Natural killer cell treated with Interleukin-12 subunit alpha and Interleukin-12 subunit beta and Interleukin-15 and Interleukin-18, amount 100 ng/mL, for 72 hours (primary cell): ENCODE measurements at regions not wholly inside any gene's neighbourhood (a gene's known extent, or its start where the extent isn't known, plus 50 kb on each side); places are given as distances from the start of the nearest gene placed in this dataset.
"Not testable (repeated sequence)": the region's sequence is repeated elsewhere in the genome, so short reads cannot be mapped to it uniquely, and the experiment has no call there.

ENCODE experiments used
- ATAC-seq, 2 donors: fragments of 150-1000 bp; cut with Tn5 transposase in 1 of 2; sonication (Bioruptor Pico), chemical (Tn5 transposase) in 1 of 2; 2 replicates each; pipeline ENCODE4 v1.10.0; 2021
- DNase-seq: peaks from one replicate; pipeline ENCODE4 v3.0.0; 2022; ENCODE audit warnings: low spot score
- H3K27ac Mint-ChIP-seq, 2 donors: 1 replicate in 1 of 2; 2 replicates in 1 of 2; pipeline ENCODE4 v1.8.0; 2022; ENCODE audit warnings: mixed read lengths in 2 of 2, mild to moderate bottlenecking in 1 of 2, moderate library complexity in 1 of 2
- H3K27me3 Mint-ChIP-seq, 2 donors: 1 replicate in 1 of 2; 2 replicates in 1 of 2; pipeline ENCODE4 v1.8.0; 2022; ENCODE audit warnings: mixed read lengths in 2 of 2
- H3K36me3 Mint-ChIP-seq: one replicate; pipeline ENCODE4 v1.8.0; 2022; ENCODE audit warnings: mixed read lengths
- H3K4me1 Mint-ChIP-seq, 2 donors: 1 replicate in 1 of 2; 2 replicates in 1 of 2; pipeline ENCODE4 v1.8.0; 2022; ENCODE audit warnings: low read depth in 2 of 2, mixed read lengths in 2 of 2, mild to moderate bottlenecking in 1 of 2
- H3K4me3 Mint-ChIP-seq: one replicate; pipeline ENCODE4 v1.8.0; 2022; ENCODE audit warnings: mixed read lengths
- H3K9me3 Mint-ChIP-seq: 2 replicates; pipeline ENCODE4 v1.8.0; 2022; ENCODE audit warnings: mixed read lengths

DNA sequence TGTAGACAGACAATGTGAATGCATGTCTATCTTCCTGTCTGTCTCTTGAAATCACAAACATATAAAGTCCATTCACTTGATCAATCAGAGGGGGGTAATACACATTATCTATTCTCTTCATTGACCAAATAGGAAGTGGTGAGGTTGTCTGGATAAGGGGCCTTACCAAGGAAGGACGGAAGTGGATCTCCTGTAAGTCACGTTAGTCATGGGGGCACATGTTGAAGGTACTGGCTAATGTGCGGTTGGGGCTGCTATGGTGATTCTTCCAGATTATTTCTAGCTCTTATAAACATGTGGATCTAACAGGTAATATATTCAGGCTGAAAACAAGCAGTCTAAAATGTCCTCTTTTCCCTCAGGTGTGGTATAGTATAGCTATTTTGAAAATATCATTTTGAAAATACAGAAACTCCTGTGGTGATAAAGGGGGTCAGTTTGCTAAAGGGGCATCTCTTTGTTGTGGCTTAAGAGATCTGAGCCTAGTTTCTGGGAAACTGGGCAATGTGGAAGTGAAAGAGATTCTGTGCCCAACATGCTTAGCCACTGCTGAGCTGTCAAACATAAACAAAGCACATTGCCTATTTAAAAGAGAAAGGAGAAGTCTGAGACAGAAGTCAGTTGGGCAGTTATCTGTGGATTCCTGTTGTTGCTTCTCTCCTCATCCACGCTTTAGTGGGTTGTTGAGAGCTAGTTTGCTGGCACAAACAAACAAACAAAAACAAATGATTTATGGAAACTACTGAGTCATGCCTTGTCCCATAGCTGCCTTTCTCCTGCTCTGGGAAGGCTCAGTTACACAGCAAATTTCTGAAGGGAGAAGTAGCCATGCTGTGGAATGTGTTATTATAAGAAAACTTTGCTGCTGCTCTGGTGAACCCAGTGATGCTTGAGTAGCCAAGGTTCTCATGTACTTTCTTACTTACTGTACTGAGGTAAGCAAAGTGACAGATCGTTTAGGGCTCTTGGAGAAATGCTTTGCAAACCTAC, 166.9 kb downstream of the HLX start:
- peak; percentile 59 to 61 for ATAC-seq
- no peak overlapping the region for H3K4me3 Mint-ChIP-seq
- H3K27ac Mint-ChIP-seq, result peak overlapping the region; percentile 14 to 68
- no peaks in the 10 kb centered on the region for H3K4me1 Mint-ChIP-seq
- H3K9me3 Mint-ChIP-seq, result peaks cover 10% of the 10 kb centered on the region
- DNase-seq, result no peak
- H3K27me3 Mint-ChIP-seq, result peaks cover 0 to 11% of the 10 kb centered on the region in 2 donors
- H3K36me3 Mint-ChIP-seq, result peaks cover 16% of the 10 kb centered on the region

DNA sequence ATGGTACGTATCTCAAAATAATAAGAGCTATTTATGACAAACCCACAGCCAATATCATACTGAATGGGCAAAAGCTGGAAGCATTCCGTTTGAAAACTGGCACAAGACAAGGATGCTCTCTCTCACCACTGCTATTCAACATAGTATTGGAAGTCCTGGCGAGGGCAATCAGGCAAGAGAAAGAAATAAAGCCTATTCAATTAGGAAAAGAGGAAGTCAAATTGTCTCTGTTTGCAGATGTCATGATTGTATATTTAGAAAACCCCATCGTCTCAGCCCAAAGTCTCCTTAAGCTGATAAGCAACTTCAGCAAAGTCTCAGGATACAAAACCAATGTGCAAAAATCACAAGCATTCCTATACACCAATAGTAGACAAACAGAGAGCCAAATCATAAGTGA, 172.1 kb downstream of the HLX start:
- H3K27me3 Mint-ChIP-seq, result peaks cover 0 to 11% of the 10 kb centered on the region in 2 donors
- ATAC-seq, H3K4me1 Mint-ChIP-seq, H3K27ac Mint-ChIP-seq, DNase-seq, H3K4me3 Mint-ChIP-seq: not testable (repeated sequence)
- peaks cover 18% of the 10 kb centered on the region for H3K9me3 Mint-ChIP-seq
- peaks cover 16% of the 10 kb centered on the region for H3K36me3 Mint-ChIP-seq

DNA sequence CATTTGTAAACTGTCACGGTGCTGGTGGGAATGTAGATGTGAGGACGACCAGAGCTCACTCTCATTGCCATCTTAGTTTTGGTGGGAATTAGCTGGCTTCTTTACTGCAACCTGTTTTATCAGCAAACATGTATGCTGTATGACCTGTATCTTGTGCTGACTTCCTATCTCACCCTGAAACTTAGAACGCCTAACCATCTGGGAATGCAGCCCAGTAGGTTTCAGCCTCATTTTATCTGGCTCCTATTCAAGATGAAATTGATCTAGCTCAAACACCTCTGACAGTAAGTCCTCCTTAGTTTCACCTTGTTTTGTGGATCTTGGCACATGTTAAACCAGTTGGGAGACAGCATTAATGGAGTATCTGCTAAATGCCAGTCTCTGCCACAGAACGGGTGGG, 174.6 kb downstream of the HLX start:
- Mint-ChIP-seq H3K27me3 (peaks cover 0 to 11% of the 10 kb centered on the region in 2 donors), H3K27ac (no peak overlapping the region), H3K4me3 (no peak overlapping the region), H3K36me3 (peaks cover 12% of the 10 kb centered on the region), H3K4me1 (no peaks in the 10 kb centered on the region), H3K9me3 (peaks cover 18% of the 10 kb centered on the region)
- ATAC-seq (no peak), DNase-seq (no peak)

- Mint-ChIP-seq H3K27ac (no peak overlapping the region), H3K9me3 (peaks cover 4% of the 10 kb centered on the region), H3K27me3 (no peaks in the 10 kb centered on the region), H3K36me3 (no peaks in the 10 kb centered on the region), H3K4me3 (no peak overlapping the region), H3K4me1 (no peaks in the 10 kb centered on the region)
- DNase-seq, result no peak
- no peak for ATAC-seq
Measured at GRCh38 chr1:221059506-221059905, 180.3 kb downstream of the HLX start.

GRCh38 chr1:221063651-221064050, 184.4 kb downstream of the HLX start:
- H3K27ac Mint-ChIP-seq, result no peak overlapping the region

DNA sequence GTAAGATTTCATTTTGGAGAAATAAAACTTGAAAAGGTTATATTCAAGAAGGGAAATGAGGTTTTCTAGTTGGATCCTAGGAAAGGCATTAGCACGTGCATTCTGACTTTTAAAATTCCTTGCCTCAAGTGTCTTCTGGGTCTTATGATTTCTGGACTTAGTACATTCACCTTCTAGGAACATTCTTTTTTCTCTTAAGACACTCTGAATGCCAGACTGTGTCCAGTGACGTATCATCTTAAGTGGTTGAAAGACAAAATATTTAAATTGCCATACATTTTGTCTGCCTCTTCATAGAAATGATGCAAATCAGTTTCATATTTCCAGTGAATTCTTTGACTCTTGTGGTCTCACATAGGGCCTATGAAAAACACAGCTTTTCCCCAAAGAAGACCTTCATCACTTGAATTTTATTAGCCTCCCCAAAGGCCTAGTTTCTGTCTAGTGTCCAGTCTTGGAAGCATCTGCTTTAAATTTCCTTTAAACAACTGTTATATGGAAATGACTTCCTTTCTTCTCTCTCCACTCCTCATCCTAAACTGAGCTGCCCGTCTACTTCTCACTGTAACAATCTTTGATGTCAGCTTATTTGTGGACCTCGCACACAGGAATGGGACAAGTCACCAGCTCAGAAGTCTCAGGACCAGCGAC, 187.2 kb downstream of the HLX start:
- no peaks in the 10 kb centered on the region for H3K9me3 Mint-ChIP-seq
- H3K27me3 Mint-ChIP-seq, result peaks cover 0 to 4% of the 10 kb centered on the region in 2 donors
- ATAC-seq, result no peak
- no peak overlapping the region for H3K27ac Mint-ChIP-seq
- no peaks in the 10 kb centered on the region for H3K36me3 Mint-ChIP-seq
- H3K4me1 Mint-ChIP-seq, result no peaks in the 10 kb centered on the region
- DNase-seq, result no peak
- no peak overlapping the region for H3K4me3 Mint-ChIP-seq

More at GRCh38 chr1:221063651-221064050, 184.4 kb downstream of the HLX start:
- Mint-ChIP-seq H3K4me1 (no peaks in the 10 kb centered on the region), H3K36me3 (no peaks in the 10 kb centered on the region), H3K4me3 (no peak overlapping the region), H3K27me3 (peaks cover 0 to 4% of the 10 kb centered on the region in 2 donors), H3K9me3 (no peaks in the 10 kb centered on the region)
- ATAC-seq, result no peak
- no peak for DNase-seq

- ATAC-seq, result no peak
- no peak overlapping the region for H3K4me3 Mint-ChIP-seq
- no peaks in the 10 kb centered on the region for H3K36me3 Mint-ChIP-seq
- H3K27ac Mint-ChIP-seq, result no peak overlapping the region
- H3K9me3 Mint-ChIP-seq, result no peaks in the 10 kb centered on the region
- H3K4me1 Mint-ChIP-seq, result no peaks in the 10 kb centered on the region
- no peak for DNase-seq
- peaks cover 0 to 4% of the 10 kb centered on the region in 2 donors for H3K27me3 Mint-ChIP-seq
Measured at GRCh38 chr1:221067721-221068120, 188.5 kb downstream of the HLX start.

DNA sequence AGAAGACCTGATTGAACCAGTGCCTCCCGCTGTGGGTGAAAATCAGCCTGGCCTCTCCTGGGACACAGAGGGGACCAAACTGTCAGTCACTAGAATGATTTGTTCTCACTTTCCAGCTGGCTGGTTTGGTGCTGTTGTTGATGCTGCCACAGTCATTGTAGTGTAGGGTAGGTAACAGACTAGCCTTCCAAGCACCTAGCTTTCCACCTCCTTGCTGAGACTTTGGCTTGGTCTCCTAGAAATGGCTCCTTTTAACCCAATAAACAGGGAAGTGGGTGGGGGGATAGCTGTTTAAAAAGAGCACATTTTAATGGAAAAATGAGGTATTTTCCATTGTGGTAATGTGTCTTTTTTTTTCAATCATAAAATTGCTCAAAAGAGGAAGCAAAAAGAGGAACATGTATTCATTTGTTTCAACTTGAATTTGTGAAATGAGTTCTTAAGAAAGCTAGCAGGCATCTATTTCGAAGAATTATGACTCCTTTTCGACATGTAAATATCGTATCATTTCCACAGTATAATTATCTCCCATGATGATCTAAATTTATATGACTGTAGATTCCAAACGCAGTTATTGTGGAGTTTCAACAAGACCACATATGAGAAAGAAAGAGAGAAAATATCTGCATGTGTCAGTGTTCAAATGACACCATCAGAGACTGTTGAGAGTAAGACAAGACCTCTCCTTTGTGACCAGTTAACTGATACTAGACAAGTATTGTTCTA, 190.1 kb downstream of the HLX start:
- Mint-ChIP-seq H3K4me1 (no peaks in the 10 kb centered on the region), H3K4me3 (no peak overlapping the region), H3K27ac (peak overlapping the region in 1 of 2 donors; percentile 64), H3K9me3 (no peaks in the 10 kb centered on the region), H3K36me3 (no peaks in the 10 kb centered on the region), H3K27me3 (peaks cover 0 to 4% of the 10 kb centered on the region in 2 donors)
- ATAC-seq (peak; percentile 53 to 67), DNase-seq (no peak)

- Mint-ChIP-seq H3K9me3 (no peaks in the 10 kb centered on the region), H3K4me1 (no peaks in the 10 kb centered on the region), H3K27me3 (peaks cover 0 to 4% of the 10 kb centered on the region in 2 donors), H3K4me3 (no peak overlapping the region), H3K36me3 (no peaks in the 10 kb centered on the region), H3K27ac (peak overlapping the region in 1 of 2 donors; percentile 64)
- no peak for DNase-seq
- ATAC-seq, result no peak
Measured at GRCh38 chr1:221069986-221070385, 190.7 kb downstream of the HLX start.

DNA sequence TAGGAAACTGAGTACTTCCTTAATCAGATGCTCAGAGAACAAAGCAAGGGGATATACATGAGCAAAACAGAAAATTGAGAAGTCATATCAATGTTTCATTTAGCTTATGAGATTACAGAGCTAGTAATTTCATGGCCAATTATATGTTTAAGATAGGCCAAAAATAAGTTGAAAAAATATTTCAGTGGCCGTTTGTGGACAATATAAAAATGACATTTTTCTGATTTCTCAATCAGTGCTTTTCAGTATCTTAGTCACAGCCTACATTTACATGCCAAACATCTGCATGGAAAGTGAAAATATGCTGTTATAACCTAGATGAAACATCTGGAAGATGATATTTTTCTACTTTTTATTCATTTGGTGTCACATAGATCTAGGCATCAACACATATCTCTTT, 192.5 kb downstream of the HLX start:
- Mint-ChIP-seq H3K9me3 (no peaks in the 10 kb centered on the region), H3K27me3 (peaks cover 0 to 4% of the 10 kb centered on the region in 2 donors), H3K4me3 (no peak overlapping the region), H3K27ac (no peak overlapping the region), H3K36me3 (no peaks in the 10 kb centered on the region), H3K4me1 (no peaks in the 10 kb centered on the region)
- no peak for ATAC-seq
- no peak for DNase-seq

GRCh38 chr1:221072214-221072613, 193.0 kb downstream of the HLX start:
- Mint-ChIP-seq H3K36me3 (no peaks in the 10 kb centered on the region), H3K4me1 (no peaks in the 10 kb centered on the region), H3K4me3 (no peak overlapping the region), H3K27me3 (peaks cover 0 to 4% of the 10 kb centered on the region in 2 donors), H3K9me3 (no peaks in the 10 kb centered on the region), H3K27ac (no peak overlapping the region)
- DNase-seq, result no peak
- ATAC-seq, result no peak

GRCh38 chr1:221074332-221074731, 195.1 kb downstream of the HLX start:
- H3K9me3 Mint-ChIP-seq, result no peaks in the 10 kb centered on the region
- ATAC-seq (peak in 1 of 2 donors; percentile 59), DNase-seq (no peak)
- H3K36me3 Mint-ChIP-seq, result no peaks in the 10 kb centered on the region
- no peak overlapping the region for H3K4me3 Mint-ChIP-seq
- no peak overlapping the region for H3K27ac Mint-ChIP-seq
- H3K27me3 Mint-ChIP-seq, result no peaks in the 10 kb centered on the region
- H3K4me1 Mint-ChIP-seq, result no peaks in the 10 kb centered on the region

DNA sequence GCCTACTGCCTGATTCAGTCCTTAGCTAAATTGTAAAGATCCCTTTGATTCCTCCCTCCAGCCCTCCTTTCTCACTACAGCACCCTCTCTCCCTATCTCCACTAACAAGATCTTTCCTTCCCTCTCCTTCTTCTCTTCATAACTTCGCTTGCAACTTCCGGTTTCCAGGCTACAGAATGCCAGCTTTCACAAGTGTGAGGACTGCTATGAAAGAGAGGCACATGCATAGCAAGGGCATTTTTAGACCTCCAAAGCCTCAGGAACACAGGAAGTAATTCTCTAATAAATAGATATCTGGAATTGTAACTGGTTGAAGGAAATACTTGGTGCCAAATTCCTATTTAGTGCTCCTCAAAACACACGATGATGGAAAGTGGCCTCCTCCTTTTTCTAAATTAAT, 196.7 kb downstream of the HLX start:
- Mint-ChIP-seq H3K4me3 (no peak overlapping the region), H3K27me3 (no peaks in the 10 kb centered on the region), H3K9me3 (no peaks in the 10 kb centered on the region), H3K4me1 (no peaks in the 10 kb centered on the region), H3K27ac (no peak overlapping the region), H3K36me3 (no peaks in the 10 kb centered on the region)
- DNase-seq (no peak), ATAC-seq (no peak)
